Kidney capillary endothelial cell (primary cell): ENCODE measurements at regions not wholly inside any gene's neighbourhood (a gene's known extent, or its start where the extent isn't known, plus 50 kb on each side); places are given as distances from the start of the nearest gene placed in this dataset.

ENCODE experiments used
- DNase-seq: peaks from one replicate; pipeline ENCODE4 v3.0.0-alpha.2; 2018; ENCODE audit warnings: low spot score

DNA sequence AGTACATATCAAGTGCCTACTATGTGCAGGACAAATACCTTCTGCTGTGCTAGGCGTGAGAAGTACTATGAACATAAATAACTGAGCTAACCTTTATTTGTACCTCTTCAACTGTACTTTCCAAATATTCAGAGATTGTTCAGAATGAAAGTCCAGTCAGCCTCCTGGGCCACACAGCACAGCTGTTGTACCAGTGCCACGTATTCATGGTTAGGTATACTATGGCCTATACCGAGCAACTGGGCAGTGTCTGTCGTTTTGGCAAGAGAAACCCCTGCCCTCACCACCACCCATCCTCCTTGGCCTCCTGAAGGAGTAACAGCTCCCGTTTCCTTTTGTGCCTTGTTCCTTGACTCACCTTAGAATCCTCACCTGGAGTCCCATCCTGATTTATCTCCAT is 53.0 kb downstream of the RASSF10 start:
- no peak for DNase-seq

DNA sequence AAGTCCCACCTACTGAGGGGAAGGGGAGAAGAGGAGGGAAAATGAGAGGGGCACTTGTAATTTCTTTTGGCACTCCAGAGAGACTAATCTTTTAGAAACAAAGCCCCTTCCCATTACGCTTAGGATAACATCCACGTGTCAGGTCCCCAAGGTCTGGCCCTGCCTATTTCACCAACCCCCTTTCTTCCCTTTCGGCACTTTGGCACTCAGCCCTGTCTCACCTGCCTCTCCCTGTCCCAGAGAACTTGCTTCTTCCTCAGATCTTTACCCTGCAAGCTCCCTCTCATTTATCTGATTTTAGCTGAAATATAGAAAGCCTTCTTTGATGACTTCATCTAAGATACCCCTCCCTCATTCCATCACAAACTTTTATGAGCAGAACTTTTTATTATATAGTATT is 55.5 kb downstream of the RASSF10 start:
- no peak for DNase-seq

DNA sequence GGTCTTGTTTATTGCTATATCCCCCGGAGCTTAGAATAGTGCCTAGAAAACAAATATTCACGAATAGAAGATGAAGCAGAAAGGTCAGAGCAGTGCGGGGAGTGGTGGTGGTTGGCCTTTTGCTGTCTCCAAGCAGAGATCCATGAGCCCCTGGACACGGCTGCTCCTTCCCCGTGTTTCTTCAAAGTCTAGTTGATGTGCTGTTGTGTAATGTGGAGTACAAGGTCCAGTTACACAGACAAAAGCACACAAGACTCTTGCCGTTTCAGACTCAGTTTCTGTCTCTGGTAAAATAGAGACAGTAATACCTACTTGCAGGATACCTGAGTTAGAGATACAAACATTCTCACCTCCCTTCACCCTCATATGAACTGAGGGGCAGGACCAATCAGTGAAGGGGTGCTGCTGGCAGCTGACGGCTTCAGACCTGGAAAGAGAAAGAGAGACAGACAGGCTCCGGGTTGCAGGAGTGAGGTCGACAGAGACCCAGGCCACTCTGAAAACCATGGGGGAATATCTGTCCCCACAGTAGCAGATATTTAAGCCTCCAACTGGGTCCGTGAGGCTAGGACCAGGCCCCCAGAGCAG is 56.2 kb downstream of the RASSF10 start:
- no peak for DNase-seq

DNA sequence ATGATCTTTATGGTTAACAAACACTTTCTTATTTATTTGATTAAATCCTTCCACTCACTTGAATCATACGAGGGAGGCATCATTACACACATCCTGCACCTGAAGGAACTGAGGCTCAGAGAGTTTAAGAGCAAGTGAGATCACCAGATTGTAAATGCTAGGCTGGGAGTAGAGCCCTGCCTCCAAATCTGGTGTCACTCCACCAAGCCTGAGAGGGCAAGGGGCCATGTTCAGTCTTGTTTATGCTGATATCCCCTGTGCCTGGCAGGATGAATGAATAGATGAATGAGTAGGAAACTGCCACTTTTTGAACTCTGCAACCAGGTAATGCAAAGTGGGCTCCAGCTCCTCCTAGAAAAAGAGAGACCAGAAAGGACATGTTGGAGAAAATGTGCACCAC is 59.1 kb downstream of the RASSF10 start:
- no peak for DNase-seq

DNA sequence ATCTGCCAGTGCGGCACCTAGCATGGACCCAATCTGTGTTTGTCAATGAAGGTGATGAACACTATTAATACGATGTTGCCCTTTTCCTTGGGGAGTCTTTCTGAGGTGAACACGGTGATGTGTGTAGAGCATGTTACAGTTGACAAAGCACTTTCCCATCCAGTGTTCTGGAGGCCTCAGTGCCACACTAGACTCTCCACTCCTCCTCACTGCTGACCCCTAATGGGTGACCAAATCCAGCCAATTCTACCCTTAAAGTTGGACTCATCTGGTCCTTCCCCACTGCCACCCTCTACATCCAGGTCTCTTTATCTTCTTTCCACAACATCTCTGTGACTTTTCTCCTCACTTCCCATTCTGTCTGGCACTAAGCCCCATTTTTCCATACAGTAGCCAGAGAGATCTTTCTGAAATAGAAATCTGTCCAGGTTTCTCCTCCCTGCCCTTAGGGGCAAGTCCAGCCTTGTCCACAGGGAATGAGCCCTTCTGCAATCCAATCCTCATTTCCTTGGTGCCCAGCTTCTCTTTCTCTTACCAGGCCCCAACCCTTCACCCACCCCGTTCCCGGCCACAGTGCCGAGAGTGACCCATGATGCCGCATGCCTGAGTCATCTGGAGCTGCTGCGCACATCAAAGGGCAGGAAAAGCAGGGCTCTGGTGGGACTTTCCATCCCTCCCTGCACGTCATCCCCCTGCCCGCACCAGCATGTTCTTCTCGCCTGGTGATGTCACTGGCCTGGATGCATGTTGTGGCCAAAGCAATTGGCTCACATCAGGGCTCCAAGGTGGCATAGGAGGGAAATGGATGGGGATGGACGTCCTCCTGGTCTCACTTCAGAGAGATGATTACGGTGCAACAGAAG is 64.2 kb downstream of the RASSF10 start:
- DNase-seq, result no peak

DNA sequence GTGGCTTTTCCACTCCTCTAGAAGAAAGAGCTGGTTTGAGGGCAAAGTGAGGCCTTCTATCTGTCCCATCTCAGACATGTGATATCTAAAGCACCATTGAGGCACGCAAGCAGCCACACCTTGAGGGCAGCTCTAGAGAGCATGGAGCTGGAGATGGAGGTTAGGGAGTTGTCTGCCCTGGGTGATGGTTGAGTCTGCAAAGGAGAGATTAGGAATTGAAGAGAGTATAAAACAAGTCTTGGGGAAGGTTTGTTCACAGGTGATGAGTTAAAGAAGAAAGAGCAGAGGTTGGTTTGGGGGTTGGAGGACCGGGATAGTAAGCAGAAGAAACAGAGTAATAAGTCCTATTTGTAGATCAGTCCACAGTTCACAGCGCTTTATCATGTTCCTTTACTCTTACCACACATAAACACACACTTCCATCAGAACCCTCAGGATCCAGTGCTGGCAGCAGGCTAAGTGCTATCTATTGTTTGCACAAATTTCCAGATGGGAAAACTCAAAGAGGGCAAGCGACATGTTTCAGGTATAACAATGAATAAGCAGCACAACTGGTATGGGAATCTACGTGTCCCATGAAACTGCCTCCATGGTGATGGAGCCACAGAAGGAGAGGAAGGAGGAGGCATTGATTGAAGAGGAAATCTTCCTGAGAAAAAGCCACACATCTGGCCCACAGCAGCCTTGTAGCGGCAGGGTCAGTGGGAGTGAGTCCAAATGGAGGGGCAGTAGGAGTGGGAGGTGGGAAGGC is 65.8 kb downstream of the RASSF10 start:
- no peak for DNase-seq

DNA sequence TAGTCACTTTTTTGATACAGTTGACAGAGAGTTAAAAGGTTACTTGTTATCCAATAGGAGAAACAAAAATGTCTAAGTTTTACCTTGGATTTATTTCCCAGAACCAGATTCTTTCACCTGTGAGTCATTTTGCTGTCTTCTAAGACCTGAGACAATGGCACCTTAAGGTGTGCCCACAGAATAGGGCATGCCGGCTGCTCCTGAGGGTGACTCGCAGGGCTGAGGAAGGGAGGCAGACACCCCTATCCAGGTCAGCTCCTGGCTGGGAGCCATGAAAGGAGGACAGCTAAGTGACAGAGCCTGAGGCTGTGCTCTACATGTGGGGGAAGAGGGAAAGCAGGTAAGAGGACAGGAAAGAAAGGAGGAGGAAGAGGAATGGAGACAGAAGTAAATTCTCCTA is 67.8 kb downstream of the RASSF10 start:
- DNase-seq, result no peak

DNA sequence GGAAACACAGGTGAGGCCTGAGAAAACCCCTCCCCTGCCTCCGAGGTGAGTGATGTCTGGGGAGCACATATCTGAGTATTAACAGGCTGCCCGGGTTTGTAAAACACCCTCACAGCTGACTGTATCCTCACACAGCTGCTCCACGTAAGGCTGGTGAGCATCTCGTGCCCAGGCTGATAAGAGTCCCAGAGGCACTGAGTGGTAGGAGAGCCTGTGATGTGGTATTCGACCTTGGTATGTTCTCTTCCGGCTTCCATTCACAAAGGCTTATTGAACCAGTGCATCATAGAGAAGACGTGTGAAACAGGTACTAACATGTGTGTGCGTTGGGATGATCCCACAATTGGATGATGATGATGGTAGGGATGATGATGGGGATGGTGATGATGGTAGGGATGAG is 71.7 kb downstream of the RASSF10 start:
- no peak for DNase-seq

DNA sequence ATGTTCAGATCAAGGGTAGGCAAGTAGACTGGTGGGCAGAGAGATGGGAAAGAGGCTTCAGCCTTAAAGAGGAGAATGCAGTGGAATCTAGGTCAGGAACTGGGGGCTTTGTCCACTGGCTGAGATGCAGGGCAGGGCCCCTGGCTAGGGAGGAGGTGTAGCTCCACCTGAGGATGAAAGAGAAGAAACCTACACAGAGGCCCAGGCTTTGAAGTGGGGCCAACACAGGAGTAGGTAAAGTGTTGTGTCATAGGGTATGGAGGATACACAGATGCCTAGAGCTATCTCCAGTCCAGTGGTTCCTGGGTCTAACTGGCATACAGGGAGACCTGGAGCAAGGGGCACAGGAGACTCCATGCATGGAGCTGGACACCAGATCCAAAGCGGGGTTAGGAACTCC is 73.5 kb downstream of the RASSF10 start:
- no peak for DNase-seq

DNA sequence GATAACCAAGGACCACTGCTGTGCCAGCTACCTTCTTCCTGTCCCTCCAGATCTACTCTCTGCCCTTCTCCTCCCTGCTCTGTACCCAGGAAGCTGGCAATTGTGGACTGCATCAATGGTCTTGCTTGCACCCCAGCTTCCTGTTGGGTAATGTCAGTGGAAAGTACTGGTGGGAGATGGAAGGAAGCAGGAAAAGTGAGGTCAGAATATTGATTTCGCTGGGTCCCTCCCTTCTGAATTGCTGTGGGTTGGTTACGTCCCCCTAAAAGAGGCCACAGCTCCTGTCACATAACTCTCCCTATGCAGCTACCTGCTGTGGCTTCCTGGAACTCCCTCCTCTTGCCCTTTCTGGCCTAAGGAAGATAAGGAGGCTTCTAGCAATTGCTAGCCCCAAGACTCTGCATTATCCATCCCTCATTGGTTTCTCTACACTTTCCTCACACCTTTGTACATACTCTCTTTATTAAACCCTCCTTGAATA is 81.2 kb downstream of the RASSF10 start:
- DNase-seq, result no peak

DNA sequence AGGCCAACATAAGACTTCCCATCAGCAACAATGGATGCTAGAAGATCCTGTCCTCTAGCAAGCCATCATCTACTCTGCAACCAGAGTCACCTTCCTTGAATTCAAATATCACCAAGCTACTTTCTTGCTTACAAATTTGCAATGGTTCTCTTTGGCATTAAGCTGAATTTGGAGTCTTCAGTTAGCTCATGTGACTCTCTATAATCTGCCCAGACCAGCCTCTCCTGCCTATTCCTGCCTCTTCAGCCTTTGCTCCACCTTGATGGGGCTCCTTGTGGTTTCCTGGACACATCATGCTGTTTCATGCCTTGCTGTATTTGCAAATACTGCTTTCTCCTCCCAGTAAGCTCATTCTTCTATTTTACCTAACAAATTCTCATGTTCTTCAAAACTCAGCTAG is 82.3 kb downstream of the RASSF10 start:
- no peak for DNase-seq

DNA sequence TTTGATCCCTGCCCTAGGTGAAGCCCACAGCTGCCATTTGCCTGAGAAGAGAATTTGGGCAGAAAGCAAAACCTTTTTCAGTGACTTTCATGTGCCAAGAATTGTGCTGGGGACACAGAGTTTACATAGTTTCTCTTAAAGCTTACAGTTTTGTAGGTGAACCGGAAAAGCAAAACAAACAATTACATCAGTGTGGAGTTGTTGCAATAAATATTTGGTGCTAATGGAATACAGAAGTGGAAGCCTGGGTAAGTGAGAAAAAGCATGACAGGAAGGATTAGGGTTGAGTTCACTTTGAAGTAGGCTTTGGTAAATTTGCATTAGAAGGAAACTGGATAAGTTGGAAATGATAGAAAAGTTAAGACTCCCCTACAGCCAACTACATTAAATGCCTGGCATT is 82.7 kb downstream of the RASSF10 start:
- DNase-seq, result no peak

DNA sequence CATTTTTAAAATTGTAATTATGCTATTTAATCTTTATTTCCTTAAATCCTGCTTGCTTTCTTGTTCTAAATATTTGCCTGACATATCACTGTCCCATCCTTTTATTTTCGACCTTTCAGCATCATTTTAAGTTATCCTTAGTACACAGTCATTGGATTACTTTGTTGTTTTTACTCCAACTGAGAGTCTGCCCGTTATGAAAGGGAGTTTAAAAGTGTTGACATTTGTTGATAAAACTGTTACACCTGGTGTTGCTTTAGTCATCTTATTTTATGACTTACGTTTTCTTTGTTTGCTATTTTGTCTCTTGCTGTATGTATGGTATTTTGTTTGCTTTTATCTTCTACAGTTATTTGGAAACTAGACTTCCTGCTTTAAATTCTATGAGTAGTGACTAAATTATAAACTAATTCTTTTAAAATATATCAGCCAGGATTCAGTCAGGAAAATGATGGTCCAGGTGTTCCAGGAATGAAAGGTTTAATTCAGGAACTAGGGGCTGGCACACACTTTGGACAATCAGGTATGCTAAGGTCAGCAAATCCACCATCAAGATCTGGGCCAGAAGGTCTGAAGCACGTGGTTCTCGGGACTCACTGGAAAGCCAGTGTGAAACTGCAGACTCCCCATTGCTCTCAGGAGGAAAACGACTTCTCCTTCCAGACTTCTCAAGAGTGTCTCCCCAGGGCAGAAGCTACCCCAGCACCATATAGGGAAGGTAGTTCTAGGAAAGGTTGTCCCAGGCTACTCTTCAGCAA is 86.0 kb downstream of the RASSF10 start:
- DNase-seq, result no peak

DNA sequence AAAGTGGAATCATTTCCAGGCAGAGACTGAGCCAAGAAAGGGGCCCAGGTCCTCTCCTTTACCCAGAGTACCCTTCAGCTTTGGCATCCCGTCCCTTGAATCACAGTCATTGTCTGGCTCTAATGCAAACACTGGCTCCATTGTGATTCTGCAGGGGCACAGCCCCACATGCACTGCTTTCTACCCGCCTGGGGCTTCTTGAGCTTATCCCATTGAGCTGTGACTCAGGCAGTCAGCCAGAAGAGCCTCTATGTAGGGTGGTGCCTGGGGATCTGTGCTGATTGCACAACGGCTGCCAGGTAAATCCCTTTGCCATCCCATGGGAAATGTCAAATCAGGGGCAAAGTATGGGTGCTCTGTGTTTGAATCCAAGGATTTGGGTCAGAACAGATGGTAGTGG is 88.9 kb downstream of the RASSF10 start:
- DNase-seq, result no peak

DNA sequence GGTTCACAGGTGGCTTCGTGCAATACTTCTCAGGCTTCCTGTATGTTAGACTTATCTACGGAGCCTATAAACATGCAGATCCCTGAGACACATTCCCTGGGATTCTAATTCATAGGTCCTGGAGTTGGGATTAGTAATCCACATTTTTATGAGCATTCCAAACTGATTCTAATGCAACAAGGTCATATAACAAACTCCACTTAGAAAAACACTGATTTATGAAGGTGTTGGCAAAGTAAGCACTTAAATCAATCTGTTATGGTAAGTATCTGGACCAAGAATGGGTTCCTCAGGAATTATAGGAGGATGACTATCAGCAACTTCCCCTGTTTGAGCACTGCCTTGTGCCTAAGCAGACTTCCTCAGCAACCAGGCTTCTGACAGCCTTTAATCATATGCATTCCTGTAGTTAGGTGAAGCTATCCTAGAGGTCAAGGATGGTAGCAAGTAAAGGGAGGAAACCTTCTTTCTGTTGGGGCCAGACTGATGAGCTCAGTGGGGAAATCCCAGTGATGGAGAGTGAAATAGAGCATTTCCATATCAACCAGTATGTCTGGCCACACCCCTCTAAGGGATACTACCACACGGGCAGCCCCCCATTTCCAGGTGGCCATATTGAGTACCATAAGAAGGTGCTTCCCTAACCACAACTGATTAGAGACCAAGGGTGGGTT is 89.6 kb downstream of the RASSF10 start:
- no peak for DNase-seq

DNA sequence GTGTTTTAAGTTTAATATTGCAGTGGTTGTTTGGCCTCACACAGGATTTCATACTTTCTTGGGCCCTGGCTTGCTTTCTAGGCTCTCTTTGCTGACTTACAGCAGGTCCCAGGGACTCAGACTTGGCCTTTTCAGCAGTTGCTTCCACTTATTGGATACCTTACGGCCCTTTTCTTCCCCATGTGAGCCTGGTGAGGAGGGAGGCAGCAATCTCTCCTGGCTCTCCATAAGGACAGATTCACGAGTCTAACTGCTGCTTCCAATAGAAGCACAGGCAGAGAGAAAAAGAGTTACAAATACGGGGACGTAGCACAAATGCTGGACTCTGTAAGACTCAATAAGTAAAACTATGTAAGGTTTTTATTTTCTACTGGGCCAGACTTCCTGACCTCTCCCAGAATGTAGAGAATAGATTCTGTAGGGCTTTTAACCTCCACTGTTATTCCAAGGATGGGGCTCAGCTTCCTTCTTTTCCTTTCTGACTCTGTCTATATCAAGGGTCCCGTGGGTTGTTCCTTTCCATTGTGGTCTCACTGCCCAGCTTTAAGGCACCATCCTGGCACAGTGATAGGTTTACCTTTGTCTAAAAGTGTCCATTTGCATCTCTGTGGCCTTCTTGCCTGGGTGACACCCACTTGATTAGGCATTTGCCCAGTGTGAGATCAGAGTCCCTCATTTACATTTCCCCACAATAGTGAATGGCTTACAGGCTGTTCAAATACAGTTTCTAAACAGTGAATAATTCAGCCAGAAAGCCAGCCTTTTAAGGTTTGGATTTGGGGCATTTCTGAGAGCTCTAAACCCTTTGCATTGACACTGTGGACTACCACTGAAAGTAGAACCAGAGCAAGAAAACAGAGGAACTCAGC is 92.8 kb downstream of the RASSF10 start:
- no peak for DNase-seq

DNA sequence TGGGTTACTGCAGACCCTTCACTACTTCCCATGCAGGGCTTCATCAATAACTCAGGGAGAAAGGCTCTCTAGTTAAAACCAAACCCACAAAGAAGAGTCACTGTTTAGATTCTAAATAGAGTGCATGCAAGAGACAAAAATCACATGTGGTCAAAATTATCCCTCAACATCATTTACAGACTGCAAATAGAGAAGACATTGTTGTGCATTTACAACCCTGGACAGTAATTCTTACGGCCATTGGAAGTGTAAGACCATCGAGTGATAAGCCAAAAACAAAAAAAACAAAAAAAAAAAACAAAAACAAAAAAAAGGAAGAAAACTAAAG is 93.4 kb downstream of the RASSF10 start:
- no peak for DNase-seq

DNA sequence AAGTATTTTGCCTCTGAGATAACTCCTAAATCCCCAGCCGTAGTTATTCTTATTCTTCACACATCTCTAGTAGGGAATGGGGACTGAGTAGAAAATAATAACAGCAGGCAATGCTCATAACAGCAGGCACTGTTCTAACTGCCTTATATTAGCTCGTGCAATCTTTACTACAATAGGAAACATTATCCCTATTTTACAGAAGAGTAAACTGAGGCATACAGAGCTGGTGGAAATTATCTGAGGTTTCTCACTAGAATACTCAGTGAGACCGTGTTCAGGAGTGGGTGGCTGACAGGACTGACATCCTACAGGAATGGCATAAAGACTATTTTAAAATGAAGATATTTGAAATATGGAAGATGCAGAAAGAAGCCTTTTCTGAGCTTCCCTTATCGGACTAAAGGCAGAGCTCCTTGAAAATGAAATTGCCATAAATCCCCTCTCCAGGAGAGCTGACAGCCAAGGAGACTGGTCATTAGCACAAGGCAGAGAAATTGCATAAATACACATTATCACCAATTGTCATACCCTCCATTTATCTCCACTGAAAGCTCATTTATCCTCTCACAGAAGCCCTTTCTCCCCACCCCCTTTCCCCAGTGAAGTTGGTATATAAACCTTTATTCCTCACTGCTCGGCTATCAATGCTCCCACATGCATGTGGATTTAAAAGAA is 93.9 kb downstream of the RASSF10 start:
- no peak for DNase-seq

DNA sequence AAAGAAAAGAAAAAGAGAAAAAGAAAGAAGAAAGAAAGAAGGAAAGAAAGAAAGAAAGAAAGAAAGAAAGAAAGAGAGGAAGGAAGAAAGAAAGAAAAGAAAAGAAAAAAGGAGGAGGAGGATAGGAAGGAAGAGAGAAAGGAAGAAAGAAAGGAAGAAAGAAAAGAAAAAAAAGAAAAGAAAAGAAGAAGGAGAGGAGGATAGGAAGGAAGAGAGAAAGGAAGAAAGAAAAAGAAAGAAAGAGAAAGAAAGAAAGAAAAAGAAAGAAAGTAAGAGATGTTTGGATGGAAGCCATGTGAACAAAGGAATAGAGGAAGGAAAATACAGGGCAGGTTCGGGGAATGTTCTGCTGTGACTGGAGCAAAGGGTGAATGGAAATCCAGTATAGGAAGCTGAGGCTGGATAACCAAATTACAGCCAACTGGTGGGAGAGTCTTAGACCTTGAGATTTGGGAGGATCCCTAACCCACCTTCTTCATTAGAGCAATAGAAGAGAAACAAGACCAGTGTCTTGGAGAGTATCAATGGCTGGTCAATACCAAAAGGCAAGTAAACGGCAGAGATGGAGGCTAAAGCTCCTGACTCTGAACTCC is 94.9 kb downstream of the RASSF10 start:
- no peak for DNase-seq
